HFFc6 (cell line): ENCODE measurements at regions not wholly inside any gene's neighbourhood (a gene's known extent, or its start where the extent isn't known, plus 50 kb on each side); places are given as distances from the start of the nearest gene placed in this dataset.

ENCODE experiments used
- DNase-seq: peaks from one replicate; pipeline ENCODE4 v3.0.0-alpha.2; 2018
- H3K27ac Mint-ChIP-seq: 2 replicates; pipeline ENCODE4 v1.8.0; 2020; ENCODE audit warnings: mild to moderate bottlenecking, mixed read lengths
- H3K27me3 Mint-ChIP-seq: 2 replicates; pipeline ENCODE4 v1.8.0; 2021; ENCODE audit warnings: mild to moderate bottlenecking, moderate library complexity, mixed read lengths; ENCODE audit not compliant: insufficient read depth
- H3K36me3 Mint-ChIP-seq: 2 replicates; pipeline ENCODE4 v1.8.0; 2021; ENCODE audit warnings: low read depth, mixed read lengths
- H3K4me1 Mint-ChIP-seq: 2 replicates; pipeline ENCODE4 v1.8.0; 2020; ENCODE audit warnings: low read depth, mixed read lengths
- H3K4me3 Mint-ChIP-seq: 2 replicates; pipeline ENCODE4 v1.8.0; 2020; ENCODE audit warnings: mild to moderate bottlenecking, moderate library complexity, mixed read lengths
- H3K9me3 Mint-ChIP-seq: 2 replicates; pipeline ENCODE4 v1.8.0; 2020; ENCODE audit warnings: mild to moderate bottlenecking, mixed read lengths
- TF ChIP-seq, protein P1 (sequence below): fragments of 200-600 bp; sonication (generic); IDR thresholded peaks from 2 replicates; pipeline ENCODE4 v1.5.0; 2021; ENCODE audit warnings: antibody characterized with exemption, mild to moderate bottlenecking

DNA sequence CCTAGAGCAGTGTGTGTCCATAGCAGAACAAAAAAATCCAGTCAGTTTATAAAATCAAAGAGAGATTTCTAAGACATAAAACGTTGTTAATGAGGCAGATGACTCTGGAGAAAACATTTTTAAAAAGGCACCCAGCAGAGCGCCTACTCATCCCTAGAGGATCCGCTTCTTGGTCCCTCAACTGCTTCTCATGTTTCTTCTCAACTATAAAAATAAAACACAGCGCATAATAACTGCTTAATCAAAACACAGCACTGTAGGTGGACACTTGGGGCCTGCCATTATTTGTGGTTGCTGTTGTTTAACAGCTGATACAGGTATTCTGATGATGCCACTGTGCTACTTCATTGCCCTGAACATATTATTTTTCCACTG, 347.9 kb downstream of the FGF9 start:
- H3K4me1 Mint-ChIP-seq = no peaks in the 10 kb centered on the region
- no peaks in the 10 kb centered on the region for H3K36me3 Mint-ChIP-seq
- DNase-seq = no peak
- H3K9me3 Mint-ChIP-seq = peaks cover 4% of the 10 kb centered on the region; the same call in 1 of the 2 replicates
- H3K27ac Mint-ChIP-seq = no peak overlapping the region
- no peak overlapping the region for H3K4me3 Mint-ChIP-seq
- TF ChIP-seq, protein P1, sequence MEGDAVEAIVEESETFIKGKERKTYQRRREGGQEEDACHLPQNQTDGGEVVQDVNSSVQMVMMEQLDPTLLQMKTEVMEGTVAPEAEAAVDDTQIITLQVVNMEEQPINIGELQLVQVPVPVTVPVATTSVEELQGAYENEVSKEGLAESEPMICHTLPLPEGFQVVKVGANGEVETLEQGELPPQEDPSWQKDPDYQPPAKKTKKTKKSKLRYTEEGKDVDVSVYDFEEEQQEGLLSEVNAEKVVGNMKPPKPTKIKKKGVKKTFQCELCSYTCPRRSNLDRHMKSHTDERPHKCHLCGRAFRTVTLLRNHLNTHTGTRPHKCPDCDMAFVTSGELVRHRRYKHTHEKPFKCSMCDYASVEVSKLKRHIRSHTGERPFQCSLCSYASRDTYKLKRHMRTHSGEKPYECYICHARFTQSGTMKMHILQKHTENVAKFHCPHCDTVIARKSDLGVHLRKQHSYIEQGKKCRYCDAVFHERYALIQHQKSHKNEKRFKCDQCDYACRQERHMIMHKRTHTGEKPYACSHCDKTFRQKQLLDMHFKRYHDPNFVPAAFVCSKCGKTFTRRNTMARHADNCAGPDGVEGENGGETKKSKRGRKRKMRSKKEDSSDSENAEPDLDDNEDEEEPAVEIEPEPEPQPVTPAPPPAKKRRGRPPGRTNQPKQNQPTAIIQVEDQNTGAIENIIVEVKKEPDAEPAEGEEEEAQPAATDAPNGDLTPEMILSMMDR = no peak
- no peaks in the 10 kb centered on the region for H3K27me3 Mint-ChIP-seq

DNA sequence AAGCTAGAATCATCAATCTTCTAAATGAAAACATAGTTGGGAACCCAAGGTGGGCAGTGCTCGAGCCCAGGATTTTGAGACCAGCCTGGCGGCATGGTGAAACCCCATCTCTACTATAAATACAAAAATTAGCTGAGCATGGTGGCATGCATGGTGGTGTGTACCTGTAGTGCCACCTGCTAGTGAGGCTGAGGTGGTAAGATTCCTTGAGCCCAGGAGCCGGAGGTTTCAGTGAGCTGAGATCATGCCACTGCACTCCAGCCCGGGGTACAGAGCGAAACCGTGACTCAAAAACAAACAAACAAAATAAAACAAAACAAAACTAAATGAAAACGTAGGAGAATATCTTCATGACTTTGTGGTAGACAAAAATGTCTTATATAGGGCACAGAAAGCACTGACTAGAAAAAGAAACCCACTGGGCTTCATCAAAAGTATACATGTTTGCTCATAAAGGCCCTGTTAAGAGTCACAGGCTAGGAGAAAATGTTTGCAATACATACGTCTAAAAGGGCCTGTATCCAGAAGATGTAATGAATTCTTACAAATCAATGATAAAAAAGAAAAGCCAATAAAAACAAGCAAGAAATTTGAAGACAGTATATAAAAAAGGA, 353.6 kb downstream of the FGF9 start:
- Mint-ChIP-seq H3K27me3 (no peaks in the 10 kb centered on the region), H3K27ac (no peak overlapping the region), H3K4me1 (no peaks in the 10 kb centered on the region), H3K4me3 (no peak overlapping the region), H3K36me3 (no peaks in the 10 kb centered on the region), H3K9me3 (peaks cover 17% of the 10 kb centered on the region)
- DNase-seq = no peak
- TF ChIP-seq, protein P1 = no peak

DNA sequence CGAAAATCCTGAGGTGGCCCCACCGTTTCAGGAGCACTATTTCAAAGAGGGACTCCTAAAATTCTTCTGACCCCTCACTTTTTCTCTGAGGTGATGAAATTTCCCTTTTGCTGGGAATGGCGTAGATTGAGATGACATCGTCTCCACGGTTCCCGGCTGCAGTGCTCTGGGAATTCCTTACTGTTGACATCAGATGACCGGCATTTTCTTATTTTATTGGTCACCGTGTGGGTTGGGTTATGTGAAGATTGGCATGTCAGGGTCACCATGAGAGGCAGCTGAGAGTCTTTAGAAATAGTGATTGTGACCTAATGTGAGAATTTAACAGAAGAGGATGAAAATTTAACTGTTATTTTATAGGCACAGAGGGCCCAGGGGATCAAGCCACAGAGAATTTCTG, 356.7 kb downstream of the FGF9 start:
- DNase-seq = no peak
- Mint-ChIP-seq H3K27ac (no peak overlapping the region), H3K4me3 (no peak overlapping the region), H3K9me3 (peaks cover 30% of the 10 kb centered on the region), H3K27me3 (no peaks in the 10 kb centered on the region), H3K4me1 (no peaks in the 10 kb centered on the region), H3K36me3 (no peaks in the 10 kb centered on the region)
- TF ChIP-seq, protein P1 = no peak

DNA sequence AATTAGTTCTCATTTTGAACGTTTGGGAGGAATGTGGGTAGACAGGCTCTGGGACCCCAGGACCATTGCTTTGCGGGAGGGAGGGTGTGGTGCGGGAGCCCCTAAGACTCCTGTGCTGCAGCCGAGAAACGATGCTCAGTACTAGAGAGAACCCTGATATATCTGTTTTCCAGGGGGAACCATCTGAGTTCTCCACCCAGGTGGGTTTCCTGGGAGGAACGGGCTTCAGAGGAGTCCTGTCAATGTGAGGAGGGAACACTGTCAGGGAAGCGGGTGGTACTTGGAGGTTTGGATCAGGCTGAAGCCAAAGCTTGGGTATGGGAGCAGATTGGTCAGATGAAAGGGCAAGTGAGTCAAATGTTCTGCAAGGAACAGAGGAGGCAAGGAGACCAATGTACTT, 358.0 kb downstream of the FGF9 start:
- no peaks in the 10 kb centered on the region for H3K4me1 Mint-ChIP-seq
- no peak for DNase-seq

DNA sequence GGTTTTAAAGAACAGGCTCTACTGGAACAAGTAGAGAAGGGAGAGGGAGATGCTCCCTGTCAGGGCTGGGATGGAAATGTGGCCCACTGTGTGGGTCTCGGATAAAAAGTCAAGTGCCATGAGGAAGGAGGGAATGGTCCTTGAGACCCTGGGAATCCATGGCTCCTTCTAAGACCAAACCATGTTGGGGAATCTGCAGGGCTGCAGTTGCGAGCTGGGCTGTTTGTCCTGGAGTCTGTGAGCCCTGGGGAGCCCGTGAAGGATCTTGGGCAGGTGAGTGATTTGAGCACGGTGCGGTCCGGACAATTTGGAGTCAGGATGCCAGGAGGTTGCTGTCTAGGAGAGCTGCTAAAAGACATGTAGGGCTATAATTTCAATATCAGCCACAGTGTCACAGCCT, 359.4 kb downstream of the FGF9 start:
- H3K36me3 Mint-ChIP-seq = no peaks in the 10 kb centered on the region
- TF ChIP-seq, protein P1 = no peak
- peaks cover 48% of the 10 kb centered on the region for H3K9me3 Mint-ChIP-seq
- H3K4me3 Mint-ChIP-seq = no peak overlapping the region
- H3K27ac Mint-ChIP-seq = no peak overlapping the region
- H3K4me1 Mint-ChIP-seq = no peaks in the 10 kb centered on the region
- no peak for DNase-seq
- no peaks in the 10 kb centered on the region; the same call in 1 of the 2 replicates for H3K27me3 Mint-ChIP-seq

More for the DNA sequence above, 358.0 kb downstream of the FGF9 start:
- Mint-ChIP-seq H3K27me3 (no peaks in the 10 kb centered on the region; the same call in 1 of the 2 replicates), H3K9me3 (peaks cover 43% of the 10 kb centered on the region), H3K4me3 (no peak overlapping the region), H3K27ac (no peak overlapping the region), H3K36me3 (no peaks in the 10 kb centered on the region)
- TF ChIP-seq, protein P1 = no peak
